Mesendoderm (in vitro differentiated cells): ENCODE measurements at regions not wholly inside any gene's neighbourhood (a gene's known extent, or its start where the extent isn't known, plus 50 kb on each side); places are given as distances from the start of the nearest gene placed in this dataset.

Source experiments
- DNase-seq: peaks from one replicate; pipeline ENCODE4 v3.0.0; 2013
- H2AK5ac ChIP-seq: 2 replicates; pipeline ENCODE4 v1.6.1; 2013; ENCODE audit warnings: low read length, inconsistent platforms
- H2BK120ac ChIP-seq: 2 replicates; pipeline ENCODE4 v1.6.1; 2013; ENCODE audit warnings: low read depth, mild to moderate bottlenecking, low read length, moderate library complexity, mixed read lengths
- H2BK15ac ChIP-seq: replicated peaks from 2 replicates; pipeline ENCODE4 v1.6.1; 2013; ENCODE audit warnings: low read depth, mild to moderate bottlenecking, moderate library complexity
- H2BK5ac ChIP-seq: 2 replicates; pipeline ENCODE4 v1.6.1; 2013; ENCODE audit warnings: low read length, inconsistent platforms
- H3K18ac ChIP-seq: 2 replicates; pipeline ENCODE4 v1.6.1; 2013; ENCODE audit warnings: mild to moderate bottlenecking, low read length, mixed read lengths
- H3K23ac ChIP-seq: one replicate; pipeline ENCODE4 v1.6.1; 2013; ENCODE audit warnings: low read length
- H3K27ac ChIP-seq: 2 replicates; pipeline ENCODE4 v1.5.1; 2013; ENCODE audit warnings: low read depth, mild to moderate bottlenecking, inconsistent platforms, low read length, moderate library complexity
- H3K27me3 ChIP-seq: 2 replicates; pipeline ENCODE4 v1.6.1; 2013; ENCODE audit warnings: low read length, control low read depth, mild to moderate bottlenecking, inconsistent platforms; ENCODE audit not compliant: insufficient read depth, poor library complexity
- H3K36me3 ChIP-seq: 2 replicates; pipeline ENCODE4 v1.6.1; 2013; ENCODE audit warnings: low read length, inconsistent platforms; ENCODE audit not compliant: control insufficient read depth, insufficient read depth
- H3K4ac ChIP-seq: one replicate; pipeline ENCODE4 v1.6.1; 2013; ENCODE audit warnings: low read depth, mild to moderate bottlenecking, low read length, moderate library complexity
- H3K4me1 ChIP-seq: 2 replicates; pipeline ENCODE4 v1.6.1; 2013; ENCODE audit warnings: low read depth, low read length, inconsistent platforms; ENCODE audit not compliant: control insufficient read depth
- H3K4me2 ChIP-seq: 2 replicates; pipeline ENCODE4 v1.6.1; 2013; ENCODE audit warnings: low read length
- H3K4me3 ChIP-seq: 2 replicates; pipeline ENCODE4 v1.5.1; 2013; ENCODE audit warnings: mild to moderate bottlenecking, low read length
- H3K56ac ChIP-seq: one replicate; pipeline ENCODE4 v1.6.1; 2013; ENCODE audit warnings: low read length
- H3K79me1 ChIP-seq: 2 replicates; pipeline ENCODE4 v1.6.1; 2013; ENCODE audit warnings: low read length, inconsistent platforms
- H3K79me2 ChIP-seq: 2 replicates; pipeline ENCODE4 v1.6.1; 2013; ENCODE audit warnings: mild to moderate bottlenecking, low read length; ENCODE audit not compliant: control insufficient read depth, insufficient read depth
- H3K9ac ChIP-seq: 2 replicates; pipeline ENCODE4 v1.6.1; 2013; ENCODE audit warnings: low read length, inconsistent platforms
- H4K5ac ChIP-seq: one replicate; pipeline ENCODE4 v1.6.1; 2013; ENCODE audit warnings: low read length
- H4K8ac ChIP-seq: one replicate; pipeline ENCODE4 v1.6.1; 2013; ENCODE audit warnings: low read depth, mild to moderate bottlenecking, control low read depth, low read length, moderate library complexity
- WGBS: extraction: QIAGEN DNeasy Blood & Tissue Kit; methylation state at CpG from one replicate; pipeline ENCODE4 v1.1.7; 2013; ENCODE audit warnings: low lambda C conversion rate, missing lambda C conversion rate; ENCODE audit not compliant: insufficient coverage; ENCODE audit errors: extremely low coverage; 5-methylcytosine and 5-hydroxymethylcytosine counted together

DNA sequence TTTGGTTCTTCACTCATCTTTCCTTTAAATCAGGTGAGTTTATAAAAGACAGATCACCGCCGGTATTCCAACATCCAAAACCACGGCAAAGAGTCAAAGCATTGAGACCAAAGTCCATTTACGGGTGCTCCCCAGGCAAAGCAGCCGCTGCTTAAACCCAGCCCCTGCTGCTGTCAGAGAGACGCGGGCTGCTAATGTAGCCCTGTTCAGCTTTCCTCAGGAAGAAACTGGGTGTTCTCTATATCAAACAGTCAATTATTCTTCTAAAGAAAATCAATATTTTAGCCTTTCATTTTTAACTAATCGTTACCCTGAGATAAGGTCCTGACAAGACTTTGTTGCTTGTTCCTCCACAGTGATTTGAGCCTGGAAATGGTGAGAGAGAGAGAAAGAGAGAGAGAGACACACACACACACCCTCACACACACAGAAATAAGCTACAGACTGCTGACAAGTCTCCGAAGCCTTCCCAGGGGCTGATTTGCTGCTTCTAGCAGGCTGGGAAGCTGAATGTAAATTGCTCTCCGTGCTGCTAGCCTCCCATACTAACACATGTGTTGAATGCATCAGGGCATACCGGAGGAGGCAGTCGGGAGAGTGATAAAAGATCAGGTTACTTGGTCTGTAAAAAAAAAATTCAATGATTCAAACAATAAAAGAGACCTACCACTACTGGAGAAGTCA lies 183.0 kb upstream of the ANK3 start:
- Histone ChIP-seq H3K27ac (no peak overlapping the region), H2BK5ac (no peak overlapping the region), H3K27me3 (no peaks in the 10 kb centered on the region), H3K36me3 (no peaks in the 10 kb centered on the region), H4K5ac (no peak overlapping the region), H4K8ac (no peak overlapping the region), H3K79me2 (no peaks in the 10 kb centered on the region), H2BK120ac (no peak overlapping the region), H2BK15ac (no peak overlapping the region), H3K56ac (peak overlapping the region; percentile 62), H3K4me2 (peak overlapping the region; percentile 14), H3K23ac (no peak overlapping the region), H3K18ac (no peak overlapping the region), H3K4me3 (no peak overlapping the region), H2AK5ac (no peak overlapping the region), H3K4me1 (no peaks in the 10 kb centered on the region), H3K9ac (peak overlapping the region; percentile 38), H3K79me1 (no peaks in the 10 kb centered on the region), H3K4ac (no peak overlapping the region)
- WGBS = no CpG with 5 or more reads among the region's 12 CpGs
- DNase-seq = peak; percentile 90

DNA sequence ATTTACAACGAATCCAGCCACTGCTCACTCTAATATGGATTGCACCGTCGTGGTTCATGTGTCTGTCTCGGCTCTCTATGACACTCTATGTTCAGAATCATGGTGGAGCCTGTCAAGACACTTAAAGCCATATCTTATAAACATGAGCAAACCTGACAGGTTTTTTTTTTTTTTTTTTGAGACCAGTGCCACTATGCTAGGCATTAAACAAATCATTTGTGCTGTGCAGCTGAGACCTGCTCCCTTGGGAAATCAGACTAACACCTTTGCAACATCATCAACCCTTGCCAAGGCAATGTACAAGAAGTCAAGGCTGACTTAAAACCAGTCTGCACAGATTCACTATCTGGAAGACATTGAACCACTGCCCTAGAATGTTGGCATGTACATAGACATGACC lies 181.2 kb upstream of the ANK3 start:
- no peaks in the 10 kb centered on the region for H3K79me1 ChIP-seq
- DNase-seq = no peak
- no peaks in the 10 kb centered on the region for H3K27me3 ChIP-seq
- no peak overlapping the region for H3K4ac ChIP-seq
- no peak overlapping the region for H3K4me3 ChIP-seq
- no peaks in the 10 kb centered on the region for H3K36me3 ChIP-seq
- H4K5ac ChIP-seq = no peak overlapping the region
- no peak overlapping the region for H2BK5ac ChIP-seq
- no peak overlapping the region for H3K4me2 ChIP-seq
- no peak overlapping the region for H3K23ac ChIP-seq
- no peaks in the 10 kb centered on the region for H3K4me1 ChIP-seq
- H2BK120ac ChIP-seq = no peak overlapping the region
- no peaks in the 10 kb centered on the region for H3K79me2 ChIP-seq
- no peak overlapping the region for H3K27ac ChIP-seq
- WGBS = no CpG with 5 or more reads among the region's 4 CpGs
- no peak overlapping the region for H4K8ac ChIP-seq
- H2AK5ac ChIP-seq = no peak overlapping the region
- H3K9ac ChIP-seq = no peak overlapping the region
- no peak overlapping the region for H3K56ac ChIP-seq
- no peak overlapping the region for H2BK15ac ChIP-seq
- no peak overlapping the region for H3K18ac ChIP-seq

DNA sequence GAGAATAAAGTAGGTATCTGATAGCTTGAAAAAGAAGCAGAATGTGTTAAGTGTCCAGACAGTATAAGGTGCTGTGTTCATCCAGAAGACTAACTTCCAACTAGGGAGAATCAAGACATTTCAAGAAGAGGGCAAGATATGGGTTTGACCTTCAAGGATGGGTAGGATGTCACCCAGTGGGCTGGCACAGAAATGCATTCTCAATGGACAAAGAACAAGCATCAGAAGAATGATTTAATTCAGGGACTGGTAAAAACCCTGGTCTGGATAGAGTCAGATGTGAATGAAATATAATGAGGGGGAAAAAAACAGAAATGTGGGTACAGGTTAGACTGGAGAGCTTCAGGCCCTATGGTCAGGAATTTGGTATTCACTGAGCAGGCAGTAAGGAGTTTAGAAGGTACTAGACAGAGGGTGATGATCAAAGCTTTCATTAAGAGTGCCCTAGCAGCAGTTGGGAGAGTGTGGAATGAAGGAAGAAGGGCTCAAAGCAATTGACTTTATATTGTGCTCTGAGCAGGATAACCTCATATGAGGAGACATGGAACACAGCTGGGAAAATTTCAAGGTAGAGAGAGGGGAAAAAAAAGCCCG lies 180.7 kb upstream of the ANK3 start:
- Histone ChIP-seq H2BK15ac (no peak overlapping the region), H3K56ac (no peak overlapping the region), H2AK5ac (no peak overlapping the region), H2BK120ac (no peak overlapping the region), H3K79me2 (no peaks in the 10 kb centered on the region), H3K9ac (no peak overlapping the region), H3K27ac (no peak overlapping the region), H3K27me3 (no peaks in the 10 kb centered on the region), H4K5ac (no peak overlapping the region), H3K36me3 (no peaks in the 10 kb centered on the region), H3K23ac (no peak overlapping the region), H3K4me3 (no peak overlapping the region), H3K4ac (no peak overlapping the region), H3K79me1 (no peaks in the 10 kb centered on the region), H2BK5ac (no peak overlapping the region), H4K8ac (peak overlapping the region; percentile 56), H3K18ac (no peak overlapping the region), H3K4me1 (no peaks in the 10 kb centered on the region), H3K4me2 (no peak overlapping the region)
- no peak for DNase-seq
- no CpG with 5 or more reads among the region's 1 CpG for WGBS

DNA sequence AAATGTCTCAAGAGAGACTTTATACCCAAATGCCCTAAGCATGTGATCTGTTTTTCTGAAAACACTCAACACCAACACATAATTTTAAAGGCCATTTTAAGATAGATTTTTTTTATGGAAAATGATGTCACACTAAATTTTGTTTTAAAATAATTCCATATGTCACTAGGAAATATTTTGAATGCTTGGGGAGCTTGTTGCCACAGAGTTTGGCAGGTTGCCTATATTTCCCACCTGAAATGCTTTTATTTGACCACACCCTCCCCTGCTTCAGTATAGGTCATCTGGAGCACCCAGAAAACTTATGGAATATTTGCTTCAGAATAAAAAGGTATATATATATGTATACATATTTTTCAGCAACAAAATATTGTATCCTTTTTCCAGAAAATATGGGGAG lies 180.0 kb upstream of the ANK3 start:
- no peak overlapping the region for H2BK120ac ChIP-seq
- no peak for DNase-seq
- no peaks in the 10 kb centered on the region for H3K27me3 ChIP-seq
- no peak overlapping the region for H3K9ac ChIP-seq
- H4K8ac ChIP-seq = no peak overlapping the region
- no peak overlapping the region for H3K4ac ChIP-seq
- no peaks in the 10 kb centered on the region for H3K4me1 ChIP-seq
- no peak overlapping the region for H2BK15ac ChIP-seq
- no peak overlapping the region for H2BK5ac ChIP-seq
- H3K79me1 ChIP-seq = no peaks in the 10 kb centered on the region
- H3K56ac ChIP-seq = no peak overlapping the region
- no peak overlapping the region for H3K27ac ChIP-seq
- H3K36me3 ChIP-seq = no peaks in the 10 kb centered on the region
- H3K18ac ChIP-seq = no peak overlapping the region
- H4K5ac ChIP-seq = no peak overlapping the region
- no peaks in the 10 kb centered on the region for H3K79me2 ChIP-seq
- no peak overlapping the region for H3K4me2 ChIP-seq
- no peak overlapping the region for H3K23ac ChIP-seq
- H2AK5ac ChIP-seq = no peak overlapping the region
- H3K4me3 ChIP-seq = no peak overlapping the region

DNA sequence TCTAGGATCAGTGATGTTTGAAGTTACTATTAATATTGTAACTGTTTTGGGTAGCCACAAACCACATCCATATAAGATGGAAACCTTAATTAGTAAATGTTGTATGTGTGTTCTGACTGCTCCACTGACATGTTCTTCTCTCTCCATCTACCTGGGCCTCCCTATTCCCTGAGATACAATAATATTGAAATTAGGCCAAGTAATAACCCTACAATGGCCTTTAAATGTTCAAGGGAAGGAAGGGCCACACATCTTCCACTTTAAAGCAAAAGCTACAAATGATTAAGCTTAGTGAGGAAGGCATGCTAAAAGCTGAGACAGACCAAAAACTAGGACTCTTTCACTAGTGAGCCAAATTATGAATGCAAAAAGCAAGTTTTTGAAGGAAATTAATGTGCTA lies 176.4 kb upstream of the ANK3 start:
- no peak overlapping the region for H3K27ac ChIP-seq
- H2BK5ac ChIP-seq = no peak overlapping the region
- no peak overlapping the region for H3K56ac ChIP-seq
- H3K18ac ChIP-seq = no peak overlapping the region
- no peaks in the 10 kb centered on the region for H3K36me3 ChIP-seq
- H3K79me2 ChIP-seq = no peaks in the 10 kb centered on the region
- H4K8ac ChIP-seq = no peak overlapping the region
- no peaks in the 10 kb centered on the region for H3K27me3 ChIP-seq
- H3K4ac ChIP-seq = no peak overlapping the region
- no peak overlapping the region for H3K4me2 ChIP-seq
- H4K5ac ChIP-seq = no peak overlapping the region
- H3K23ac ChIP-seq = no peak overlapping the region
- H3K4me1 ChIP-seq = no peaks in the 10 kb centered on the region
- no peak overlapping the region for H2AK5ac ChIP-seq
- no peak overlapping the region for H3K9ac ChIP-seq
- H3K4me3 ChIP-seq = no peak overlapping the region
- DNase-seq = no peak
- H2BK120ac ChIP-seq = no peak overlapping the region
- H2BK15ac ChIP-seq = no peak overlapping the region
- H3K79me1 ChIP-seq = no peaks in the 10 kb centered on the region

DNA sequence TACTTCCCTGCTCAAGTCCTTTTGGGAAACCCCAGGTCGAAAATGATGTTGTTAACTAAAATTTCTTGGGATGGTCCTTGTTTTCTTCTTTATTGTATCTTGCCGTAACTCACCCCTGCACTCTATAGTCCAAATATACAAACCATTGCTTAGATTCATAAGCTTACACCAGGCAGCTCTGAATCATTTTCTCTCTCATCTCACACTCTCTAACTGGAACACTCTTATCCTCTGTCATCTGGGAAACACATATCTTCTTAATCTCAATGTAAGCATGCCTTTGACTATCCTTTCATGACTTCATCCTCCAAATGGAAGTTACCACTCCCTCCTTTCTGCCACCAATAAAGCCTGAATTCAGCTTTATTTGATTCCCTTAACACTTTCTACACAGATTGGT lies 175.8 kb upstream of the ANK3 start:
- Histone ChIP-seq H3K79me1 (no peaks in the 10 kb centered on the region), H3K56ac (no peak overlapping the region), H2AK5ac (no peak overlapping the region), H3K27ac (no peak overlapping the region), H3K9ac (no peak overlapping the region), H2BK15ac (no peak overlapping the region), H3K79me2 (no peaks in the 10 kb centered on the region), H3K4me1 (no peaks in the 10 kb centered on the region), H3K4me3 (no peak overlapping the region), H2BK120ac (no peak overlapping the region), H2BK5ac (no peak overlapping the region), H4K5ac (no peak overlapping the region), H3K18ac (no peak overlapping the region), H4K8ac (no peak overlapping the region), H3K4ac (no peak overlapping the region), H3K27me3 (no peaks in the 10 kb centered on the region), H3K23ac (no peak overlapping the region), H3K36me3 (no peaks in the 10 kb centered on the region), H3K4me2 (no peak overlapping the region)
- DNase-seq = no peak
- WGBS = no CpG with 5 or more reads among the region's 2 CpGs
